GM12878 (cell line): ENCODE measurements at regions not wholly inside any gene's neighbourhood (a gene's known extent, or its start where the extent isn't known, plus 50 kb on each side); places are given as distances from the start of the nearest gene placed in this dataset.

Experiments
- ATAC-seq: fragments of 200-7000 bp; cut with Tn5 transposase; 3 replicates; pipeline ENCODE4 v1.9.1; 2020; ENCODE audit warnings: mild to moderate bottlenecking, moderate library complexity
- BruUV-seq: library from RNA; stranded (reverse); fragments of 400-500 nt; replicated peaks from 2 replicates; lab custom pipeline; 2021; lab: Mats Ljungman, UMichigan
- CTCF ChIA-PET: fragments of 300-600 bp; sonication (Branson Sonifier 250); formaldehyde crosslinking; extraction: SDS; loops from one replicate; lab custom pipeline; 2021; ENCODE audit warnings: inconsistent platforms; lab: Yijun Ruan, JAX
- POLR2A ChIA-PET: fragments of 350-600 bp; formaldehyde crosslinking; extraction: SDS; loops from one replicate; lab custom pipeline; 2021; ENCODE audit warnings: inconsistent platforms; lab: Charles Lee
- RAD21 ChIA-PET: fragments of 300-600 bp; sonication (Branson Sonifier 250); formaldehyde crosslinking; loops from one replicate; lab custom pipeline; 2023; ENCODE audit warnings: antibody characterized with exemption; ENCODE audit not compliant: unreplicated experiment; lab: Charles Lee
- SMC1A ChIA-PET: fragments of 300-600 bp; sonication (Branson Sonifier 250); formaldehyde crosslinking; loops from one replicate; lab custom pipeline; 2023; ENCODE audit not compliant: unreplicated experiment, uncharacterized antibody; lab: Charles Lee
- DNase-seq: peaks from one replicate; pipeline ENCODE4 v3.0.0-alpha.2; 2011; ENCODE audit warnings: low read depth, low spot score
- FAIRE-seq: peaks from 3 replicates; lab custom pipeline; 2011; peaks lifted over from hg19 to GRCh38; lab: Jason Lieb, UNC
- H2AFZ ChIP-seq: 2 replicates; pipeline ENCODE4 v1.6.0; 2011; ENCODE audit warnings: low read depth, low read length, control low read depth; ENCODE audit not compliant: control insufficient read depth
- H3K27ac ChIP-seq: 2 replicates; pipeline ENCODE4 v1.5.1; 2011; ENCODE audit warnings: control low read depth; ENCODE audit not compliant: control insufficient read depth, insufficient read depth
- H3K27me3 ChIP-seq, 2 experiments: replicated peaks in 1 of 2; 2 replicates each; pipeline versions ENCODE4 v1.6.0 to v1.6.1; 2011; ENCODE audit warnings: low read length in 1 of 2; ENCODE audit not compliant: control insufficient read depth in 2 of 2, insufficient read depth in 2 of 2
- H3K36me3 ChIP-seq, 2 experiments: 2 replicates each; pipeline ENCODE4 v1.5.1; 2011; ENCODE audit warnings: low read length in 1 of 2; ENCODE audit not compliant: control insufficient read depth in 2 of 2, insufficient read depth in 2 of 2
- H3K4me1 ChIP-seq: 2 replicates; pipeline ENCODE4 v1.6.1; 2011; ENCODE audit warnings: mild to moderate bottlenecking, low read length, moderate library complexity, mixed read lengths; ENCODE audit not compliant: control insufficient read depth, insufficient read depth
- H3K4me2 ChIP-seq: 2 replicates; pipeline ENCODE4 v1.6.0; 2011; ENCODE audit warnings: control low read depth; ENCODE audit not compliant: control insufficient read depth, insufficient read depth
- H3K4me3 ChIP-seq: fragments of 200-600 bp; sonication (generic); 2 replicates; pipeline ENCODE4 v1.5.1; 2016
- H3K79me2 ChIP-seq: 2 replicates; pipeline ENCODE4 v1.6.0; 2011; ENCODE audit warnings: low read length; ENCODE audit not compliant: control insufficient read depth, insufficient read depth
- H3K9ac ChIP-seq: 2 replicates; pipeline ENCODE4 v1.8.0; 2011; ENCODE audit warnings: low read length, control low read depth, mixed read lengths; ENCODE audit not compliant: control insufficient read depth, insufficient read depth
- H3K9me3 ChIP-seq: replicated peaks from 3 replicates; pipeline ENCODE4 v1.5.1; 2011; ENCODE audit warnings: mild to moderate bottlenecking, low read length; ENCODE audit not compliant: control insufficient read depth, insufficient read depth
- H4K20me1 ChIP-seq: 2 replicates; pipeline ENCODE4 v1.6.0; 2011; ENCODE audit not compliant: control insufficient read depth, insufficient read depth
- ATF7 ChIP-seq: fragments of 450-650 bp; IDR thresholded peaks from 2 replicates; pipeline ENCODE4 v1.6.1; 2016; ENCODE audit warnings: low read depth, mild to moderate bottlenecking
- MLLT1 ChIP-seq: fragments of 450-650 bp; IDR thresholded peaks from 2 replicates; pipeline ENCODE4 v1.6.1; 2016; ENCODE audit warnings: mild to moderate bottlenecking
- MYC ChIP-seq: IDR thresholded peaks from 2 replicates; pipeline ENCODE4 v1.6.1; 2011; ENCODE audit warnings: mild to moderate bottlenecking, low read length, moderate library complexity, inconsistent platforms; ENCODE audit not compliant: insufficient read depth, insufficient replicate concordance, insufficient read length, severe bottlenecking
- NR2F1 ChIP-seq: fragments of 450-650 bp; conservative IDR thresholded peaks from 2 replicates; pipeline ENCODE4 v1.6.1; 2017; ENCODE audit warnings: mild to moderate bottlenecking
- POU2F2 ChIP-seq: IDR thresholded peaks from 3 replicates; pipeline ENCODE4 v1.6.1; 2011; ENCODE audit warnings: low read depth, mild to moderate bottlenecking, low read length, borderline replicate concordance
- RAD21 ChIP-seq: IDR thresholded peaks from 2 replicates; pipeline ENCODE4 v1.6.1; 2011; ENCODE audit warnings: mild to moderate bottlenecking, low read depth, low read length, moderate library complexity; ENCODE audit not compliant: insufficient read depth
- RAD51 ChIP-seq: fragments of 450-650 bp; IDR thresholded peaks from 2 replicates; pipeline ENCODE4 v1.6.1; 2016; ENCODE audit warnings: moderate library complexity, mild to moderate bottlenecking, inconsistent platforms
- RB1 ChIP-seq: fragments of 450-650 bp; formaldehyde crosslinking; IDR thresholded peaks from 2 replicates; pipeline ENCODE4 v1.6.1; 2017; ENCODE audit warnings: mild to moderate bottlenecking, borderline replicate concordance
- RFX5 ChIP-seq: IDR thresholded peaks from 2 replicates; pipeline ENCODE4 v1.6.1; 2011; ENCODE audit warnings: low read depth, low read length, improper control_type of control experiment
- RUNX3 ChIP-seq: IDR thresholded peaks from 2 replicates; pipeline ENCODE4 v1.6.1; 2012; ENCODE audit warnings: low read length, inconsistent platforms
- SKIL ChIP-seq: fragments of 450-650 bp; IDR thresholded peaks from 2 replicates; pipeline ENCODE4 v1.6.1; 2017; ENCODE audit warnings: mild to moderate bottlenecking, low read depth, inconsistent platforms; ENCODE audit not compliant: poor library complexity, severe bottlenecking
- TAF1 ChIP-seq: IDR thresholded peaks from 2 replicates; pipeline ENCODE4 v1.6.1; 2011; ENCODE audit warnings: mild to moderate bottlenecking, low read depth, low read length, borderline replicate concordance
- WGBS: methylation state at CpG from one replicate; pipeline ENCODE4 v1.1.6; 2016; ENCODE audit warnings: low lambda C conversion rate; ENCODE audit not compliant: insufficient replicate concordance, insufficient coverage; ENCODE audit errors: missing lambda C conversion rate; 5-methylcytosine and 5-hydroxymethylcytosine counted together
- in situ Hi-C: fragments of 300-500 bp; cut with MboI; formaldehyde crosslinking; loops from 9 replicates; pipeline ENCODE4 v1.14.3; 2018; ENCODE audit warnings: mixed read lengths
- intact Hi-C: fragments of 100-400 bp; cut with micrococcal nuclease; formaldehyde crosslinking; loops from one replicate; pipeline ENCODE4 v1.14.2; 2022; ENCODE audit not compliant: unreplicated experiment

- H3K4me2 ChIP-seq: no peak overlapping the region
- BruUV-seq: no TSS peak
- H4K20me1 ChIP-seq: no peaks in the 10 kb centered on the region
- FAIRE-seq (no peak), DNase-seq (no peak), ATAC-seq (no peak)
- ChIA-PET POLR2A (interaction anchor here (1.0 kb wide), 1 partner anchor 62 kb away, joined by 3 read pairs; no protein-coding TSS in a partner anchor), SMC1A (no interaction called here), RAD21 (no interaction called here), CTCF (no interaction called here)
- in situ Hi-C loops (no loop called here), intact Hi-C loops (no loop called here)
- no peaks in the 10 kb centered on the region for H3K4me1 ChIP-seq
- TF ChIP-seq RB1: no peak
- no peak for TF ChIP-seq TAF1
- TF ChIP-seq ATF7: no peak
- no peak for TF ChIP-seq RUNX3
- no peak for TF ChIP-seq POU2F2
- no peak for TF ChIP-seq MYC
- TF ChIP-seq SKIL: no peak
- TF ChIP-seq RAD51: no peak
- TF ChIP-seq RFX5: no peak
- TF ChIP-seq RAD21: no peak
- no peak for TF ChIP-seq MLLT1
- TF ChIP-seq NR2F1: no peak
- H3K36me3 ChIP-seq: no peaks in the 10 kb centered on the region
- no peak overlapping the region for H2AFZ ChIP-seq
- H3K27me3 ChIP-seq: no peaks in the 10 kb centered on the region
- H3K79me2 ChIP-seq: no peaks in the 10 kb centered on the region
- H3K9me3 ChIP-seq: no peaks in the 10 kb centered on the region
- H3K9ac ChIP-seq: no peak overlapping the region
- WGBS: 30% methylated on average over 2 of the region's 2 CpGs
- H3K27ac ChIP-seq: no peak overlapping the region
- no peak overlapping the region for H3K4me3 ChIP-seq
Measured at GRCh38 chr16:49060728-49061127, 220.9 kb downstream of the CBLN1 start.
